GM19351 (cell line): ENCODE measurements at regions not wholly inside any gene's neighbourhood (a gene's known extent, or its start where the extent isn't known, plus 50 kb on each side); places are given as distances from the start of the nearest gene placed in this dataset.
"Not testable (repeated sequence)": the region's sequence is repeated elsewhere in the genome, so short reads cannot be mapped to it uniquely, and the experiment has no call there.

Source experiments
- ATAC-seq: cut with Tn5 transposase; IDR thresholded peaks from one replicate; pipeline ENCODE4 v1.9.1; 2021; ENCODE audit warnings: mild to moderate bottlenecking, moderate library complexity; ENCODE audit not compliant: unreplicated experiment

- ATAC-seq: no peak
These were observed 196.3 kb downstream of the CSNK1G3 start for GRCh38 chr5:123708074-123708806.

- no peak for ATAC-seq
These were observed 194.6 kb downstream of the CSNK1G3 start for GRCh38 chr5:123706531-123706930.

- no peak for ATAC-seq
These were observed 193.8 kb downstream of the CSNK1G3 start for GRCh38 chr5:123705741-123706140.

- no peak for ATAC-seq
These were observed 189.7 kb downstream of the CSNK1G3 start for GRCh38 chr5:123701511-123702200.

- no peak for ATAC-seq
These were observed 188.8 kb downstream of the CSNK1G3 start for GRCh38 chr5:123700624-123701287.

- no peak for ATAC-seq
These were observed 187.6 kb downstream of the CSNK1G3 start for GRCh38 chr5:123699571-123699970.

- ATAC-seq: not testable (repeated sequence)
These were observed 187.0 kb downstream of the CSNK1G3 start for GRCh38 chr5:123698937-123699336.

- no peak for ATAC-seq
These were observed 185.0 kb downstream of the CSNK1G3 start for GRCh38 chr5:123696921-123697341.

- no peak for ATAC-seq
These were observed 178.8 kb downstream of the CSNK1G3 start for GRCh38 chr5:123690821-123691220.

- no peak for ATAC-seq
These were observed 169.1 kb downstream of the CSNK1G3 start for GRCh38 chr5:123681061-123681460.

GRCh38 chr5:123673107-123673506 lies 161.1 kb downstream of the CSNK1G3 start:
- no peak for ATAC-seq

GRCh38 chr5:123671711-123672456 lies 159.9 kb downstream of the CSNK1G3 start:
- no peak for ATAC-seq

GRCh38 chr5:123671042-123671441 lies 159.1 kb downstream of the CSNK1G3 start:
- ATAC-seq: peak; percentile 60
